Mesodermal cell (in vitro differentiated cells): ENCODE measurements at regions not wholly inside any gene's neighbourhood (a gene's known extent, or its start where the extent isn't known, plus 50 kb on each side); places are given as distances from the start of the nearest gene placed in this dataset.

Experiments used
- H3K27ac ChIP-seq: 2 replicates; pipeline ENCODE4 v1.7.0; 2013; ENCODE audit warnings: mild to moderate bottlenecking, low read depth, low read length, moderate library complexity; ENCODE audit not compliant: severe bottlenecking
- H3K36me3 ChIP-seq: 2 replicates; pipeline ENCODE4 v1.7.1; 2013; ENCODE audit warnings: mild to moderate bottlenecking, low read length, moderate library complexity; ENCODE audit not compliant: control insufficient read depth, insufficient read depth
- H3K4me1 ChIP-seq: one replicate; pipeline ENCODE4 v1.7.1; 2013; ENCODE audit warnings: mild to moderate bottlenecking, low read length; ENCODE audit not compliant: insufficient read depth, control insufficient read depth, poor library complexity, severe bottlenecking
- H3K4me3 ChIP-seq: 2 replicates; pipeline ENCODE4 v1.7.0; 2013; ENCODE audit warnings: low read length, control low read depth, mild to moderate bottlenecking; ENCODE audit not compliant: insufficient read depth, poor library complexity, severe bottlenecking; ENCODE audit errors: extremely low read depth
- H3K9me3 ChIP-seq: 2 replicates; pipeline ENCODE4 v1.7.1; 2013; ENCODE audit warnings: mild to moderate bottlenecking, low read length, moderate library complexity; ENCODE audit not compliant: control insufficient read depth
- whole genome bisulfite sequencing, 2 experiments: methylation state at CpG; one replicate each; pipeline ENCODE4 v1.1.5; 2013; ENCODE audit warnings: missing lambda C conversion rate in 2 of 2; ENCODE audit not compliant: insufficient coverage in 2 of 2; 5-methylcytosine and 5-hydroxymethylcytosine counted together

GRCh38 chr7:157086508-157087187 lies 52.1 kb upstream of the UBE3C start:
- H3K36me3 ChIP-seq: no peaks in the 10 kb centered on the region
- no peak overlapping the region for H3K27ac ChIP-seq
- H3K4me3 ChIP-seq: no peak overlapping the region
- WGBS, 2 experiments: 82 to 90% methylated on average over 4 to 8 of the region's 9 CpGs
- H3K4me1 ChIP-seq: no peaks in the 10 kb centered on the region
- peaks cover 11% of the 10 kb centered on the region for H3K9me3 ChIP-seq

GRCh38 chr7:157087646-157088045 lies 51.1 kb upstream of the UBE3C start:
- H3K36me3 ChIP-seq: no peaks in the 10 kb centered on the region
- H3K4me3 ChIP-seq: no peak overlapping the region
- peaks cover 11% of the 10 kb centered on the region for H3K9me3 ChIP-seq
- H3K27ac ChIP-seq: no peak overlapping the region
- WGBS, 2 experiments: 91 to 94% methylated on average over 20 to 24 of the region's 24 CpGs
- H3K4me1 ChIP-seq: no peaks in the 10 kb centered on the region

- 75 to 91% methylated on average over 9 to 11 of the region's 11 CpGs for WGBS, 2 experiments
- H3K4me1 ChIP-seq: no peaks in the 10 kb centered on the region
- no peaks in the 10 kb centered on the region for H3K36me3 ChIP-seq
- no peak overlapping the region for H3K4me3 ChIP-seq
- peaks cover 16% of the 10 kb centered on the region for H3K9me3 ChIP-seq
- no peak overlapping the region for H3K27ac ChIP-seq
These were observed 50.6 kb upstream of the UBE3C start for GRCh38 chr7:157088136-157088535.
